ENCODE measurements at regions not wholly inside any gene's neighbourhood (a gene's known extent, or its start where the extent isn't known, plus 50 kb on each side); places are given as distances from the start of the nearest gene placed in this dataset.

DNA sequence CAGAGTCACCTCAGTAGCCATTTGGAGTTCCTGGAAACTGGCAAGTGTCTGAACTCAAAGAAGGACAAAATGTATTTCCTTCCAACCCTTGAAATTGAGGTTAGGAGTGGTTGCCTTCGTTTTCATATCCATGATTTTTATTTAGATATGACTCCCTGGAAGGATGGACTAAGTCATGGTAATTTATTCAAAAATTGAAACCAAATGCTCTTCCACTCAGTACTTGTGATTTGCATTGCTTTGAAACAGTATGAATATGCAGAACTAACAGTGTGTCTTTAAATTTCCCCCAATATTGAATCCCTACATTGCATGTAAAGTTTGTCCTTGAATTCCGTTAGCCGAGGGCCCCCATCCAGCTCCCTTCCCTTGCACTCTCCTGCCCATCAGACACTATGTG, 112.1 kb upstream of the DNAH14 start:
- TF ChIP-seq POLR2AphosphoS5 (IDR thresholded peaks at IDR 0.05; ENCODE audit: low read depth, low read length) (no peak), POLR2A (IDR thresholded peaks at IDR 0.05; ENCODE audit: low read depth, low read length) (no peak), TAF1 (IDR thresholded peaks at IDR 0.05; ENCODE audit: borderline replicate concordance, low read depth, low read length) (no peak)
